ENCODE measurements at regions not wholly inside any gene's neighbourhood (a gene's known extent, or its start where the extent isn't known, plus 50 kb on each side); places are given as distances from the start of the nearest gene placed in this dataset.

- H3K9me3 ChIP-seq (ENCODE audit: control insufficient read depth, low read length) = no peaks in the 10 kb centered on the region
- H3K27me3 ChIP-seq (ENCODE audit: control insufficient read depth, insufficient read depth, low read length, poor library complexity, severe bottlenecking) = no peaks in the 10 kb centered on the region
- 68 to 69% methylated on average over 4 of the region's 4 CpGs for WGBS, 2 experiments
- H3K4me3 ChIP-seq (ENCODE audit: insufficient read depth, low read depth, low read length) = no peak overlapping the region
- H3K36me3 ChIP-seq (ENCODE audit: control insufficient read depth, insufficient read depth, low read length) = no peaks in the 10 kb centered on the region
- H3K4me1 ChIP-seq (ENCODE audit: control insufficient read depth, insufficient read depth, low read length) = peaks cover 16% of the 10 kb centered on the region
- H3K27ac ChIP-seq (ENCODE audit: insufficient read depth, low read depth, low read length, poor library complexity, severe bottlenecking) = no peak overlapping the region
Measured at GRCh38 chr5:82349652-82350051, 71.5 kb upstream of the RPS23 start.

GRCh38 chr5:82348784-82349425 lies 70.8 kb upstream of the RPS23 start:
- H3K9me3 ChIP-seq (ENCODE audit: control insufficient read depth, low read length) = no peaks in the 10 kb centered on the region
- no peaks in the 10 kb centered on the region for H3K27me3 ChIP-seq (ENCODE audit: control insufficient read depth, insufficient read depth, low read length, poor library complexity, severe bottlenecking)
- WGBS, 2 experiments = 95% methylated on average over 4 of the region's 4 CpGs
- H3K4me1 ChIP-seq (ENCODE audit: control insufficient read depth, insufficient read depth, low read length) = peaks cover 16% of the 10 kb centered on the region
- no peak overlapping the region for H3K27ac ChIP-seq (ENCODE audit: insufficient read depth, low read depth, low read length, poor library complexity, severe bottlenecking)
- no peak overlapping the region for H3K4me3 ChIP-seq (ENCODE audit: insufficient read depth, low read depth, low read length)
- no peaks in the 10 kb centered on the region for H3K36me3 ChIP-seq (ENCODE audit: control insufficient read depth, insufficient read depth, low read length)

GRCh38 chr5:82347201-82347865 lies 69.2 kb upstream of the RPS23 start:
- peak overlapping the region; percentile 57 for H3K27ac ChIP-seq (ENCODE audit: insufficient read depth, low read depth, low read length, poor library complexity, severe bottlenecking)
- H3K4me3 ChIP-seq (ENCODE audit: insufficient read depth, low read depth, low read length) = no peak overlapping the region
- H3K36me3 ChIP-seq (ENCODE audit: control insufficient read depth, insufficient read depth, low read length) = no peaks in the 10 kb centered on the region
- no peaks in the 10 kb centered on the region for H3K27me3 ChIP-seq (ENCODE audit: control insufficient read depth, insufficient read depth, low read length, poor library complexity, severe bottlenecking)
- peaks cover 16% of the 10 kb centered on the region for H3K4me1 ChIP-seq (ENCODE audit: control insufficient read depth, insufficient read depth, low read length)
- no peaks in the 10 kb centered on the region for H3K9me3 ChIP-seq (ENCODE audit: control insufficient read depth, low read length)
- 68 to 74% methylated on average over 12 of the region's 12 CpGs for WGBS, 2 experiments

- H3K27me3 ChIP-seq (ENCODE audit: control insufficient read depth, insufficient read depth, low read length, poor library complexity, severe bottlenecking) = no peaks in the 10 kb centered on the region
- no peaks in the 10 kb centered on the region for H3K36me3 ChIP-seq (ENCODE audit: control insufficient read depth, insufficient read depth, low read length)
- peaks cover 16% of the 10 kb centered on the region for H3K4me1 ChIP-seq (ENCODE audit: control insufficient read depth, insufficient read depth, low read length)
- peak overlapping the region; percentile 57 for H3K27ac ChIP-seq (ENCODE audit: insufficient read depth, low read depth, low read length, poor library complexity, severe bottlenecking)
- WGBS, 2 experiments = 91 to 94% methylated on average over 10 of the region's 10 CpGs
- H3K9me3 ChIP-seq (ENCODE audit: control insufficient read depth, low read length) = no peaks in the 10 kb centered on the region
- H3K4me3 ChIP-seq (ENCODE audit: insufficient read depth, low read depth, low read length) = no peak overlapping the region
Measured at GRCh38 chr5:82346399-82347165, 68.4 kb upstream of the RPS23 start.

GRCh38 chr5:82345108-82345507 lies 67.0 kb upstream of the RPS23 start:
- Histone ChIP-seq H3K4me1 (ENCODE audit: control insufficient read depth, insufficient read depth, low read length) (peaks cover 16% of the 10 kb centered on the region), H3K36me3 (ENCODE audit: control insufficient read depth, insufficient read depth, low read length) (no peaks in the 10 kb centered on the region), H3K4me3 (ENCODE audit: insufficient read depth, low read depth, low read length) (no peak overlapping the region), H3K9me3 (ENCODE audit: control insufficient read depth, low read length) (no peaks in the 10 kb centered on the region), H3K27ac (ENCODE audit: insufficient read depth, low read depth, low read length, poor library complexity, severe bottlenecking) (no peak overlapping the region), H3K27me3 (ENCODE audit: control insufficient read depth, insufficient read depth, low read length, poor library complexity, severe bottlenecking) (no peaks in the 10 kb centered on the region)
- 89 to 97% methylated on average over 3 of the region's 3 CpGs for WGBS, 2 experiments

- H3K27me3 ChIP-seq (ENCODE audit: control insufficient read depth, insufficient read depth, low read length, poor library complexity, severe bottlenecking) = no peaks in the 10 kb centered on the region
- H3K4me1 ChIP-seq (ENCODE audit: control insufficient read depth, insufficient read depth, low read length) = peaks cover under 1% of the 10 kb centered on the region
- no peak overlapping the region for H3K4me3 ChIP-seq (ENCODE audit: insufficient read depth, low read depth, low read length)
- H3K36me3 ChIP-seq (ENCODE audit: control insufficient read depth, insufficient read depth, low read length) = no peaks in the 10 kb centered on the region
- no peaks in the 10 kb centered on the region for H3K9me3 ChIP-seq (ENCODE audit: control insufficient read depth, low read length)
- no peak overlapping the region for H3K27ac ChIP-seq (ENCODE audit: insufficient read depth, low read depth, low read length, poor library complexity, severe bottlenecking)
- WGBS, 2 experiments = 96 to 100% methylated on average over 1 of the region's 1 CpG
Measured at GRCh38 chr5:82341325-82341724, 63.2 kb upstream of the RPS23 start.

DNA sequence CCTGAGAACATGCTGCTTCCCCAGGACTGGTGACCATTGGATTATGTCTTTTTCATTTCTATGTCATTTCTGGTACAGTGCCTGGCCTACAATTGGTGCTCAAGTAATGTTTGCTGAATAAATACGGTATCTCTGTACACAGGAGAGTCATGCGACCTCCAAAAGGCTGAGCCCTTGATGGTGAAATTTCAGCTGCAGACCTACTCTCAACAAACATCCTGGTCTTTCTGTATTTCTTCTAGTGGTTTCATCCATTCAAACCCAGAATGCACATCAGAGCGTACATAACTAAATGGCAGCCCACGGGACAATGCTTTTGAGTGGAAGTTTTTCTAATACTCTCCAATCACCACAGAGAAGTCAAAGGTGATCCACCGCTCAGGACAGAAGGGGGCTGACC lies 62.6 kb upstream of the RPS23 start:
- H3K4me1 ChIP-seq (ENCODE audit: control insufficient read depth, insufficient read depth, low read length) = no peaks in the 10 kb centered on the region
- no peak overlapping the region for H3K27ac ChIP-seq (ENCODE audit: insufficient read depth, low read depth, low read length, poor library complexity, severe bottlenecking)
- no peaks in the 10 kb centered on the region for H3K27me3 ChIP-seq (ENCODE audit: control insufficient read depth, insufficient read depth, low read length, poor library complexity, severe bottlenecking)
- H3K9me3 ChIP-seq (ENCODE audit: control insufficient read depth, low read length) = no peaks in the 10 kb centered on the region
- no peaks in the 10 kb centered on the region for H3K36me3 ChIP-seq (ENCODE audit: control insufficient read depth, insufficient read depth, low read length)
- WGBS, 2 experiments = 95 to 97% methylated on average over 5 of the region's 5 CpGs
- no peak overlapping the region for H3K4me3 ChIP-seq (ENCODE audit: insufficient read depth, low read depth, low read length)

DNA sequence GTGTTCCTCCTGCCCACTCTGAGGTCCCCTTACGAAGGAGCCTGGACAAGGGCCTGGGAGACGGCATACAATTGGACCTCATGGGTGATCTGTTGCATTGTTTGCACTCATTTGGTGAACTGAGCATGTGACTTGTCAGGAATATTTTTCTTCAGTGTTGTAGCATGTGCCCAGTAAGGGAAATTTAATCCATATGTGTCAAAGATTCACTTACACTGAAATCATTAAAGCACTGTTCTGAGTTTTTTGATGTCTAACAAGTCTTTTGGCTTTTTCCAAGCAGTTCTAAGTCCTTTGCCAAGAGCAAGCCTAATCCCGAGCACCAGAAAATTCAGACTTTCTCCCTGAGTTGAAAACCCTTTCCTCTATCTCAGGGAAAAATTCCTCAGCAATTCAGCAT lies 61.6 kb upstream of the RPS23 start:
- Histone ChIP-seq H3K4me1 (ENCODE audit: control insufficient read depth, insufficient read depth, low read length) (no peaks in the 10 kb centered on the region), H3K27ac (ENCODE audit: insufficient read depth, low read depth, low read length, poor library complexity, severe bottlenecking) (no peak overlapping the region), H3K9me3 (ENCODE audit: control insufficient read depth, low read length) (no peaks in the 10 kb centered on the region), H3K27me3 (ENCODE audit: control insufficient read depth, insufficient read depth, low read length, poor library complexity, severe bottlenecking) (no peaks in the 10 kb centered on the region), H3K36me3 (ENCODE audit: control insufficient read depth, insufficient read depth, low read length) (no peaks in the 10 kb centered on the region), H3K4me3 (ENCODE audit: insufficient read depth, low read depth, low read length) (no peak overlapping the region)
- 92 to 94% methylated on average over 3 of the region's 3 CpGs for WGBS, 2 experiments

DNA sequence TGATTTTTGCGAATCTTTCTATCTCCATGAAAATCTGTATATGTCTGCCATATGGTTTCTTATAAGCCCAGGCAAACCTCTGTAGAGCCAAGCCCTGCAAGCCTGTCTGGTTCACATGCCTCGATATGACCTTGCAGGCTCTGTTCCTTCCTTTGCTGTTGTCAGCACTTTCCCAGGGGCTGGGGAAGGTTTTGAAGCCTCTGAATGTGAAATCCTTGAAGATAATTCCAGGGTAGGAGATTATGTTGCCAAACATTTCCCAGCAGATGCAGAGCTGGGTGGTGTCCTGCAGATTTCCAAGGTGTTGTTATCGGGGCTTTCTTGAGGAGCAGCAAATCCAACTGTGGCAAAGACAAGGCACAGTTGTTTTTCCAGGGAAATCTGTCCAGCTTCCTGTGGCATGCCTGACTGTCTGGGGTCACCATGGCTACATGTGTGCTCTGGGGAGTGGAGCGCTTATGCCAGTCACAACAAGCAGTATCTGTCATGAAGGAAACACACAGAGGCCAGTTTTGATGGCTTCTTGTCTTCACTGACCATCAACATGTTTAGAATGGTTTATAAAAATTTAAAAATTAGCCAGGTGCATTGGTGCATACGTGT lies 60.7 kb upstream of the RPS23 start:
- no peak overlapping the region for H3K27ac ChIP-seq (ENCODE audit: insufficient read depth, low read depth, low read length, poor library complexity, severe bottlenecking)
- WGBS, 2 experiments = 96 to 98% methylated on average over 5 of the region's 5 CpGs
- H3K36me3 ChIP-seq (ENCODE audit: control insufficient read depth, insufficient read depth, low read length) = no peaks in the 10 kb centered on the region
- no peaks in the 10 kb centered on the region for H3K27me3 ChIP-seq (ENCODE audit: control insufficient read depth, insufficient read depth, low read length, poor library complexity, severe bottlenecking)
- no peaks in the 10 kb centered on the region for H3K9me3 ChIP-seq (ENCODE audit: control insufficient read depth, low read length)
- H3K4me3 ChIP-seq (ENCODE audit: insufficient read depth, low read depth, low read length) = no peak overlapping the region
- H3K4me1 ChIP-seq (ENCODE audit: control insufficient read depth, insufficient read depth, low read length) = no peaks in the 10 kb centered on the region

GRCh38 chr5:82336959-82337351 lies 58.8 kb upstream of the RPS23 start:
- Histone ChIP-seq H3K27ac (ENCODE audit: insufficient read depth, low read depth, low read length, poor library complexity, severe bottlenecking) (no peak overlapping the region), H3K9me3 (ENCODE audit: control insufficient read depth, low read length) (no peaks in the 10 kb centered on the region), H3K27me3 (ENCODE audit: control insufficient read depth, insufficient read depth, low read length, poor library complexity, severe bottlenecking) (no peaks in the 10 kb centered on the region), H3K36me3 (ENCODE audit: control insufficient read depth, insufficient read depth, low read length) (no peaks in the 10 kb centered on the region), H3K4me1 (ENCODE audit: control insufficient read depth, insufficient read depth, low read length) (no peaks in the 10 kb centered on the region), H3K4me3 (ENCODE audit: insufficient read depth, low read depth, low read length) (no peak overlapping the region)
- 95 to 100% methylated on average over 1 of the region's 1 CpG for WGBS, 2 experiments
